ENCODE measurements at regions not wholly inside any gene's neighbourhood (a gene's known extent, or its start where the extent isn't known, plus 50 kb on each side); places are given as distances from the start of the nearest gene placed in this dataset.

DNA sequence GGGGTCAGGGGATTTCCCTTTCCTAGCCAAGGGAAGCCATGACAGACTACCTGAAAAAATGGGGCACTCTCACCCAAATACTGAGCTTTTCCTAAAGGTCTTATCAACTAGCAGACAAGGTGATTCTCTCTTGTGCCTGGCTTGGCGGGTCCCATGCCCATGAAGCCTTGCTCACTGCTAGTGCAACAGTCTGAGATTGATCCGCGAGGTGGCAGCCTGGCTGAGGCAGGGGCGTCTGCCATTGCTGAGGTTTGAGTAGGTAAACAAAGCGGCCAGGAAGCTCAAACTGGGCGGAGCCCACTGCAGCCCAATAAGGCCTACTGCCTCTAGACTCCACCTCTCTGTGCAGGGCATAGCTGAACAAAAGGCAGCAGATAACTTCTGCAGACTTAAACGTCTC is 152.6 kb upstream of the PMFBP1 start:
- DNase-seq (ENCODE audit: low read depth in 1 of 2, low spot score in 1 of 2), result no peak
- TF ChIP-seq JUND (IDR thresholded peaks at IDR 0.05; ENCODE audit: low read depth), result no peak
- in situ Hi-C loops (cut with HindIII; ENCODE audit: low pct_unique_long_range_greater_than_20kb, low sequenced_read_pairs), result no loop called here

DNA sequence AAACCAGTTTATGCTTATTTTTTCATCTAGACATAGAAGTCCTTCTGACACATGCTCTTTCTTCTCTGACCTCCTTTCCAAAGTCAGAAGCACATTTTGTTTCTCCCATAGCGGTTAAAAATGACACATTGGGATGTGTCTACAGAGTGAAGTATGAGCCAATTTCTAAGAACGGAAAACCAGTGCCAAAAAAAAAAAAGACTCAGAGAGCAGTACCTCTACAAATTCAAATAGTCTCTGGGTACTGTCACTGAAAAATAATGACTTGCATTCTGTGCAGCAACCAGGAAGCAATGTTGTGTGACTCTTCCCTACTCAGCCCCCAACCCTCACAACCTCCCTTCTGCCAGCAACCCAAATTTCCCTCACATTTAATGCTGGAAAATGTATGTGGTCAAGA is 145.5 kb upstream of the PMFBP1 start:
- no peak for TF ChIP-seq JUND (IDR thresholded peaks at IDR 0.05; ENCODE audit: low read depth)
- no peak for DNase-seq (ENCODE audit: low read depth in 1 of 2, low spot score in 1 of 2)
- in situ Hi-C loops (cut with HindIII; ENCODE audit: low pct_unique_long_range_greater_than_20kb, low sequenced_read_pairs), result no loop called here

DNA sequence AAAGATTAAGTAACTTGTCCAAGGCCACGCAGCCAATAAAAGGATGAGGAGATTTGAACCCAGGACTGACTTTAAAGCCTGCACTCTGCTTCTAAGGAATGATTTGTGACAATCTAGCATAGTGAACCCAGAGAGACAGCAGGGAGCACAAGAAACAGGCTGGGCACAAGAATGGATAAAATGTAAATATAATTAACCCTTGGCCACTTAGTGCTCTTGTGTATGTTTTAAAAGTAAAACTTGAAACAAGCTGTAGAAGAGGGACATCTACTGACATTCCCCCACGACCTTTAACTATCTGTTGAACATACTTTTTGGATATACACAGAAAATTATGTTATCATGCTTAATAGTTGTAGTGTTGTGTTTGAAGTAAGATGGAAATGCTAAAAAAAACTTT is 141.9 kb upstream of the PMFBP1 start:
- in situ Hi-C loops (cut with HindIII; ENCODE audit: low pct_unique_long_range_greater_than_20kb, low sequenced_read_pairs), result no loop called here
- DNase-seq (ENCODE audit: low read depth in 1 of 2, low spot score in 1 of 2), result no peak
- no peak for TF ChIP-seq JUND (IDR thresholded peaks at IDR 0.05; ENCODE audit: low read depth)

DNA sequence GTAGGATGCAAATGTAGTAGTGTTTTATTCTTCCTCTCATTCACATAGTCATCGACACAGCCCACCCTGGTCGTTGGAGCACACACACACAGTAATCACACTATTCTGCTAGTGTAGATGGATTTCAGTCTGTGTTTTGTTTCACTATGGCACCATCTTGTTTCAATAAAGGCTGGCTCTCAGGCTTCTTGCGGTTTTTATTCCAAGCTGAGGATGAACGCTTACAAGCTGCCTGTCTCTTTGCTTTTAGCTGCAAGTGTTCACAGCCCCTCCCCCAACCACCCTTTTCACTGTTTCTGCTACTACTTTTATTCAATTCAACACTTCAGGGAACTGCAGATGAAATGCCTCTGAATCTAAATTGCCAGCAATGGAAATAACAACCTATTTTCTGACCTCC is 140.9 kb upstream of the PMFBP1 start:
- DNase-seq (ENCODE audit: low read depth in 1 of 2, low spot score in 1 of 2), result no peak
- TF ChIP-seq JUND (IDR thresholded peaks at IDR 0.05; ENCODE audit: low read depth), result no peak
- in situ Hi-C loops (cut with HindIII; ENCODE audit: low pct_unique_long_range_greater_than_20kb, low sequenced_read_pairs), result no loop called here

DNA sequence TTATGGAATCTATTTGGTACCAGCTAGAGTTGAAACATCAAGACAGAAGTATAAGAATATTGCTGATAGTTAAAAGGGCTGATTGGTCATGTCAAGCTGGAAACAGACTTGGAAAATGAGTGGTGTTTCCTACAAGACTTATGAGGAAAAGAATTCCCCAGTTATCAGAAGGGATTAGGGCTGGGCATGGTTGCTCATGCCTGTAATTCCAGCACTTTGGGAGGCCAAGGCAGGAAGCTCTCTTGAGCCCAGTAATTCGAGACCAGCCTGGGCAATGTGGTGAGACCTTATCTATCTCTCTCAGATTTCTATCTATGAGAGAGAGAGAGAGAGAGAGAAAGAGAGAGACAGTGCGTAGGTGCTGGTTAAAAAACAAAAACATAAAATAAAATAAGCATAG is 139.5 kb upstream of the PMFBP1 start:
- TF ChIP-seq JUND (IDR thresholded peaks at IDR 0.05; ENCODE audit: low read depth), result no peak
- DNase-seq (ENCODE audit: low read depth in 1 of 2, low spot score in 1 of 2), result no peak
- in situ Hi-C loops (cut with HindIII; ENCODE audit: low pct_unique_long_range_greater_than_20kb, low sequenced_read_pairs), result no loop called here

DNA sequence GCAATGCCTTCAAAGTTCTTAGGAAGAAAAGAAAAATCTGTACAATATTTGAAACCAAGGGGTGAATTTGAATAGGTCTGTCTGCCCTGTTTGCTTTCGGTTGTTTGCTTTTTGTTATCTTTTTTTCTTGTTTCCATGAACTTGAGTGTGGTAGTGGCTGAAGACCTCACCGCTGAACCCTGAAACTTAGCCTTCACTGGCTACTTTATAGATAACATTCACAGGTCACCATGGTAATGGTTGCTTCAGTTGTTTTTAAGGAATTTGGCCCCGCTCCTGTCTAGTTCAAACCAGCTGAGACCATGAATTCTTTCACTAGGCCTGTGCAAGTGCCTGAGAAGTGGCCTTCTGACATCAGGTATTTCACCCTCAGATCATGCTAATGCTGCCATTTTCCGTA is 137.0 kb upstream of the PMFBP1 start:
- no peak for DNase-seq (ENCODE audit: low read depth in 1 of 2, low spot score in 1 of 2)
- TF ChIP-seq JUND (IDR thresholded peaks at IDR 0.05; ENCODE audit: low read depth), result no peak
- in situ Hi-C loops (cut with HindIII; ENCODE audit: low pct_unique_long_range_greater_than_20kb, low sequenced_read_pairs), result no loop called here

DNA sequence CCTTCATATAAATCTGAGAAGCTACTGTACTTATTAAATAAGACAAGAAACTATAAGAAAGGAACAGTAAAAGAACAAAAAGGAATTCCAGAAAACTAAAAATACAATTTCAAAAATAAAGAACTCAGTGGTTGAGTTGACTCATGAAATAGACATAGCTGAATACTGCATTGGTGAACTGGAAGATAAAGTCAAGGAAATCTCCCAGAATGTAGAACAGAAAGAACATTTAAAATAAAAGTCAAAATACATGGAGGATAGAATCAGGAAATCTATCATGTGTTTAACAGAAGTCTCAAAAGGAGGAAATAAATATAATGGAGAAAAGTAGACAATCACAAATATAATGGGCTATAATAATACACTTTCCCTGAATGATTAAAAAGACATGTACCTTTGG is 136.4 kb upstream of the PMFBP1 start:
- in situ Hi-C loops (cut with HindIII; ENCODE audit: low pct_unique_long_range_greater_than_20kb, low sequenced_read_pairs), result no loop called here
- TF ChIP-seq JUND (IDR thresholded peaks at IDR 0.05; ENCODE audit: low read depth), result no peak
- DNase-seq (ENCODE audit: low read depth in 1 of 2, low spot score in 1 of 2), result no peak

DNA sequence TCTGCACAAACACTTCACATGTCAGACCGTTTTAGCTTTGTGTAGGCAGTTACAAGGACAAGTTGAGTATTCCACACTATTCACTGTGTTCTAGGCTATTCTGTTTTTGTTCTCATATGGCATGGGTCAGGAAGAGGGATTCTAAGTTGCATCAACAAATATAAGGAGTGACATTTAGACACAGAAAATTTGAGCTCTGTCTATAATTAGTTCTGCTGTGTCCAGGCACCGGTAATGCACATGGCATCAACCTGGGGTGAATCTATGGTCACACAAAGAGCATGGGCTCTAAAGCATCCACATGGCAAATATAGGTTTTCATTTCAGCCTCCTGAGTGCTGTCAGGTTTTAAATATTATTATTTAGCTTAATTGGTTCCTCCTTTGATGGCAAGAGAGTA is 130.4 kb upstream of the PMFBP1 start:
- TF ChIP-seq JUND (IDR thresholded peaks at IDR 0.05; ENCODE audit: low read depth), result no peak
- DNase-seq (ENCODE audit: low read depth in 1 of 2, low spot score in 1 of 2), result no peak
- in situ Hi-C loops (cut with HindIII; ENCODE audit: low pct_unique_long_range_greater_than_20kb, low sequenced_read_pairs), result no loop called here

DNA sequence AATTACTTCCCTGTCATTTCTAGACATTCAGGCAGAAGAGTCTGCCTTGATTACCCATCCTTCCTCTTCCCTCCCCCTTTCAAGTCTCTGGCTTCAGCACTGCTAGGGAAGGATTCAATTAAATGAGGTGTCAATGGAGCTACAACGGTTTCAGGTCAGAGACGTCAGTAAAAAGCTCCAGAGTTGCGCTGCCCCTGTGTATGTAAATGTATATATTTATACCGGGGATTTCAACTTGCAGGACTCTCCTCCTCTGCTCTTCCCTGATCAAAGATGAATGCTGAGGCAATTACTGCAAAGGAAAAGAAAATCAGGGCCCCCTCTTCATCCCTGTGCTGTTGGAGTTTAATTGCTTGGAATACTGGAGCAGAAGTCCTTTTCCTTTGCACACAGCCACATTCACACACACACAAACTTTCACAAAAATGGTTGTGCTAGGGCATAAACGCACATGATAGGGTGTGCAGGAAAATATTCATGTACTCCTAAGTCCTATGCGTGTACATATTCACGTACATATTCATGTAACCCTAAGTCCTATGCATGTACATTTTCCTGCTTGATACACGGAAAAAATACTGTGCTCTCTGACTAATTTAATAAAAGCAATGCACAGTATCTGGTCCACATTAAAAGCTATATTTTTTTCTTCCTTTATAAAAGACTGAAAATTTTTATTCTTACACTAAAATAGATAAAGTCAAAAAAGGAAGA is 129.7 kb upstream of the PMFBP1 start:
- TF ChIP-seq JUND (IDR thresholded peaks at IDR 0.05; ENCODE audit: low read depth), result no peak
- in situ Hi-C loops (cut with HindIII; ENCODE audit: low pct_unique_long_range_greater_than_20kb, low sequenced_read_pairs), result no loop called here
- no peak for DNase-seq (ENCODE audit: low read depth in 1 of 2, low spot score in 1 of 2)

DNA sequence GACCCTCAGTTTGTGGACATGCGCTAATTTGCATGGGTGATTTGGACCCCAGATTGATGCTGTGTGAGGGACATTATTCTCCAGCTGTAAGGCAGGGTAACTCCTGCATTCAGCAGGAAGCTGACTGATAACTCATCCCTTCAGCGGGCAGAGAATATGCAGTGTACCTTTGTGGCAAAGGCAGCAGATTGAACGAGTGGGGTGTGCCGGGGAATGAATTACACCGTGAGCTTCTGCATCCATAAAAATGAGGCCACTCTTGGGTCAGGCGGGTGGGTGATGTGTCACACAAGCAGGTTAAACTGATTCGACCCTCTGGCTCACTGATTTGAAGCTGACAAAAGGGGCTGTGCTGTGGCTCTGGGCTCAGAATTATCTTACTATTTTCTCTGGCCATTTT is 128.9 kb upstream of the PMFBP1 start:
- DNase-seq (ENCODE audit: low read depth in 1 of 2, low spot score in 1 of 2), result no peak
- in situ Hi-C loops (cut with HindIII; ENCODE audit: low pct_unique_long_range_greater_than_20kb, low sequenced_read_pairs), result no loop called here
- TF ChIP-seq JUND (IDR thresholded peaks at IDR 0.05; ENCODE audit: low read depth), result no peak

DNA sequence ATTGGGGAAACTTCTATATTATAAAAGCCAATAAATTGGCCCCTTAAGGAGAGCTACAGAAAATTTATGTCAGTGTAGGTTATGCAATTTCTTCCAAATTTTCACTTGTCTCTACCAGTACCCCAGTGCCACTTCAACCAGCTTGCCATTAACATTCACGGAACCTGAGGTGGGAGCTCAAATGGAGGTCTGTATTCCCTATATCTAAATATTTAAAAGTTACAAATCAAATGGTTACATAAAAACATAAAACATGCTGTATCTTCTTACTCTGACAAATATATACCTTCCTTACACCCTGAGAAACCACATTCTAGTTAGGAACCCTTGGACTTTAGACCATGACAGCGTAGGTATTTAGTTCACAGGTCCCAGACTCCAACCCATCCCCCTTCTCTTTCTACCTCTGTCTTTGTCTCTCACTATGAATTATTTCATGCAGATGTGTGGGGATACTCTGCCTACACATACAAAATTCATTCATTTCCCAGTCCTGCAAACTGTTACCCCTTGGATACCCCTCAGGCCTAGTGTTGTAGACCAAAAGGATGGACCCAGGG is 127.8 kb upstream of the PMFBP1 start:
- in situ Hi-C loops (cut with HindIII; ENCODE audit: low pct_unique_long_range_greater_than_20kb, low sequenced_read_pairs), result no loop called here

DNA sequence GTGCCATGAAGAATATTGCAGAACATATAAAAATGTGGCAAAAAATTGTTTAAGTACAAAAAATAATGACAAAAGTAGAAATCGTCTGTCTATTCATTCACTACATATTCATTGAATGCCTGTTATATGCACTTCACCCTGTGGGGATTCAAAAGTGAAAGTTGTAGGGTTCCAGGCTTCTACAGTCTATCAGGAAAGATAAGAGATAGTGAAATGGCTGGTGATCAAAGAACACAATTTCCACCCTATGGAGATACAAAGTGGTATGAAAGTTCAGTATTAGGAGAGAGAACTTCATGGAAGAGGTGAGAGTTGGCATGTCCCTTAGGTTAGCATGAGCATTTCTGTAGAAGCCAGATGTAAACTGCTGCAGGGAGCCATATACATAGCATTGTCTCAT is 127.0 kb upstream of the PMFBP1 start:
- no peak for TF ChIP-seq JUND (IDR thresholded peaks at IDR 0.05; ENCODE audit: low read depth)
- DNase-seq (ENCODE audit: low read depth in 1 of 2, low spot score in 1 of 2), result no peak
- in situ Hi-C loops (cut with HindIII; ENCODE audit: low pct_unique_long_range_greater_than_20kb, low sequenced_read_pairs), result no loop called here

More for the DNA sequence above, 127.8 kb upstream of the PMFBP1 start:
- TF ChIP-seq JUND (IDR thresholded peaks at IDR 0.05; ENCODE audit: low read depth), result no peak
- DNase-seq (ENCODE audit: low read depth in 1 of 2, low spot score in 1 of 2), result no peak

DNA sequence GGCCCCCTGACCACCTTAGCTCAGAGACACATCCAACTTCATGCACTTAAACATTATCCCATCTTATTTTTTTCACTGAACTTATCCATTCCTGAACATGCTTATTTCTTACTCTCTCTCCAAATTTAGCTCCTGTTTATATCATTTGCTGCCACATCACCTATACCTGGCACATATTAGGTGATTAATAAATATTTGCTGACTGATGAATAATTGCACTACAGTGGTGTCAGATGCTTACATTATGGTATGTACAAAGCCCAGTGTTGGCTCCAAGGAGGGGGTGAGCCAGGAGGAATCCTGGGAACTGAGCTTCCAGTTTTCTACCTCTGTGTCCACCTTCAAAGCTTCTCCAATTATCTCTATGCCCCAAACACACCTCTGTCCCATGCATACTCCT is 124.0 kb upstream of the PMFBP1 start:
- DNase-seq (ENCODE audit: low read depth in 1 of 2, low spot score in 1 of 2), result no peak
- TF ChIP-seq JUND (IDR thresholded peaks at IDR 0.05; ENCODE audit: low read depth), result no peak
- in situ Hi-C loops (cut with HindIII; ENCODE audit: low pct_unique_long_range_greater_than_20kb, low sequenced_read_pairs), result no loop called here

DNA sequence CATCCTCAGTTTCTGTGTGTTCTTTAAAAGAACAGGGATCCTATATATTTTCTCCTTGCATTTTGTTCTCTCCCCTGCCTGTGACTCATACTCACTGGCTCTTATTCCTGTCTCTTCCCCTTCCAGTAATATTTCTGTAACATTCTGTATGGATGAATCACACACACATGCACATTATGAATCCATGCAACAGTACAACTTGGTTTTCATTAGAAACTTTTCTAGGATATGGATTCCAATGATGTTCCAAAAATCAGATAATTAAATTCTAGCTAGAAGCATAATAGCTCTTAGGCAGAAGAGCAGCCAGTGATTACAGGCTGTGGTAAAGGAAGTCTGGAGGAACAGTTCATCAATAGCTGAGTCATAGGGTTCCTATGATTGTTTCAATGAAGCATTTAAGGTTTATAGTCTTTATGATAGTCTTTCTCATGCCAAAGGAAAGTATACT is 119.6 kb upstream of the PMFBP1 start:
- TF ChIP-seq JUND (IDR thresholded peaks at IDR 0.05; ENCODE audit: low read depth), result no peak
- in situ Hi-C loops (cut with HindIII; ENCODE audit: low pct_unique_long_range_greater_than_20kb, low sequenced_read_pairs), result no loop called here
- DNase-seq (ENCODE audit: low read depth in 1 of 2, low spot score in 1 of 2), result no peak

Measured in T47D (cell line).